HCT116 (cell line): ENCODE measurements at regions not wholly inside any gene's neighbourhood (a gene's known extent, or its start where the extent isn't known, plus 50 kb on each side); places are given as distances from the start of the nearest gene placed in this dataset.

Experiments
- ATAC-seq: fragments of 200-7000 bp; cut with Tn5 transposase; 2 replicates; pipeline ENCODE4 v1.9.1; 2020; ENCODE audit warnings: mild to moderate bottlenecking, moderate library complexity
- BruUV-seq: library from RNA; stranded (reverse); fragments of 400-500 nt; replicated peaks from 2 replicates; lab custom pipeline; 2021; lab: Mats Ljungman, UMichigan
- CTCF ChIA-PET: fragments of 300-600 bp; sonication (Branson Sonifier 250); formaldehyde crosslinking; loops from one replicate; lab custom pipeline; 2021; ENCODE audit warnings: antibody characterized with exemption; lab: Charles Lee
- POLR2A ChIA-PET: fragments of 300-600, 350-600 bp; sonication (Branson Sonifier 250); formaldehyde crosslinking; loops from one replicate; lab custom pipeline; 2021; ENCODE audit warnings: antibody characterized with exemption; lab: Charles Lee
- RAD21 ChIA-PET, 2 experiments: fragments of 300-600 bp; sonication (Branson Sonifier 250); formaldehyde crosslinking; loops; one replicate each; lab custom pipeline; 2023; ENCODE audit warnings: low total read pairs in 2 of 2; ENCODE audit not compliant: uncharacterized antibody in 2 of 2, unreplicated experiment in 2 of 2, low non-redundant PET in 1 of 2; lab: Charles Lee
- DNase-seq: peaks from one replicate; pipeline ENCODE4 v3.0.0-alpha.2; 2010; ENCODE audit warnings: low read depth, low spot score
- H2AFZ ChIP-seq: fragments of 200-600 bp; shearing (Covaris generic), sonication (generic); 2 replicates; pipeline ENCODE4 v1.6.1; 2017; ENCODE audit warnings: low read depth, mixed run types, mixed read lengths, antibody characterized with exemption, low read length; ENCODE audit not compliant: poor library complexity, severe bottlenecking
- H3K27ac ChIP-seq: 2 replicates; pipeline ENCODE4 v1.5.1; 2012; ENCODE audit warnings: low read depth, low read length
- H3K27me3 ChIP-seq: fragments of 200-600 bp; sonication (generic); 2 replicates; pipeline ENCODE4 v1.6.1; 2016; ENCODE audit warnings: mixed run types, low read length, mixed read lengths; ENCODE audit not compliant: insufficient read depth
- H3K36me3 ChIP-seq, 2 experiments: fragments of 200-500 bp in 1 of 2; fragments of 200-600 bp in 1 of 2; sonication (Bioruptor generic) in 1 of 2; sonication (generic) in 1 of 2; 2 replicates each; pipeline versions ENCODE4 v1.5.1 to v1.6.1; 2014 to 2016; ENCODE audit warnings: low read length in 2 of 2, inconsistent platforms in 1 of 2, mixed read lengths in 1 of 2, mixed run types in 1 of 2; ENCODE audit not compliant: insufficient read depth in 2 of 2, control insufficient read depth in 1 of 2
- H3K4me1 ChIP-seq, 2 experiments: fragments of 200-600 bp in 1 of 2; sonication (generic) in 1 of 2; 2 replicates each; pipeline versions ENCODE4 v1.5.1 to v1.6.1; 2012 to 2017; ENCODE audit warnings: low read length in 2 of 2, inconsistent platforms in 1 of 2, mild to moderate bottlenecking in 1 of 2, mixed read lengths in 1 of 2, mixed run types in 1 of 2, moderate library complexity in 1 of 2; ENCODE audit not compliant: insufficient read depth in 2 of 2, control insufficient read depth in 1 of 2
- H3K4me2 ChIP-seq: fragments of 200-600 bp; sonication (generic); 2 replicates; pipeline ENCODE4 v1.6.1; 2017; ENCODE audit warnings: mixed run types, low read length, mixed read lengths
- H3K4me3 ChIP-seq, 2 experiments: fragments of 200-600 bp in 1 of 2; sonication (generic) in 1 of 2; replicated peaks in 1 of 2; 2 replicates each; pipeline ENCODE4 v1.5.1; 2011 to 2016; ENCODE audit warnings: low read length in 2 of 2, control low read depth in 1 of 2, low read depth in 1 of 2, mild to moderate bottlenecking in 1 of 2, mixed read lengths in 1 of 2, mixed run types in 1 of 2
- H3K79me2 ChIP-seq: fragments of 200-600 bp; sonication (generic); 2 replicates; pipeline ENCODE4 v1.6.1; 2017; ENCODE audit warnings: mild to moderate bottlenecking, mixed run types, low read length, moderate library complexity, mixed read lengths; ENCODE audit not compliant: insufficient read depth
- H3K9ac ChIP-seq: fragments of 200-600 bp; sonication (generic); 2 replicates; pipeline ENCODE4 v1.6.1; 2016; ENCODE audit warnings: low read length, mixed read lengths
- H3K9me2 ChIP-seq: fragments of 200-600 bp; sonication (generic), shearing (Covaris generic); 2 replicates; pipeline ENCODE4 v1.6.1; 2017; ENCODE audit warnings: mixed run types, mild to moderate bottlenecking, moderate library complexity; ENCODE audit not compliant: insufficient read depth
- H3K9me3 ChIP-seq, 2 experiments: fragments of 200-500 bp in 1 of 2; fragments of 200-600 bp in 1 of 2; sonication (Bioruptor generic) in 1 of 2; sonication (generic) in 1 of 2; 2 replicates each; pipeline ENCODE4 v1.6.1; 2014 to 2017; ENCODE audit warnings: low read length in 2 of 2, mixed read lengths in 2 of 2, inconsistent platforms in 1 of 2, low read depth in 1 of 2, mild to moderate bottlenecking in 1 of 2, mixed run types in 1 of 2, moderate library complexity in 1 of 2; ENCODE audit not compliant: control insufficient read depth in 1 of 2, insufficient read depth in 1 of 2
- H4K20me1 ChIP-seq: fragments of 200-600 bp; sonication (generic), shearing (Covaris generic); 2 replicates; pipeline ENCODE4 v1.6.1; 2017; ENCODE audit warnings: mixed run types, mild to moderate bottlenecking, moderate library complexity; ENCODE audit not compliant: insufficient read depth
- EGR1 ChIP-seq: IDR thresholded peaks from 2 replicates; pipeline ENCODE4 v1.6.1; 2012; ENCODE audit warnings: low read depth
- EZH2 ChIP-seq: fragments of 200-600 bp; sonication (generic); IDR thresholded peaks from 2 replicates; pipeline ENCODE4 v1.6.1; 2017; ENCODE audit warnings: antibody characterized with exemption, mixed run types
- POLR2A ChIP-seq: IDR thresholded peaks from 2 replicates; pipeline ENCODE4 v1.7.0; 2011; ENCODE audit warnings: borderline replicate concordance; ENCODE audit not compliant: insufficient read depth, insufficient read length; ENCODE audit errors: extremely low read depth
- RAD21 ChIP-seq: IDR thresholded peaks from 2 replicates; pipeline ENCODE4 v1.6.1; 2012; ENCODE audit warnings: low read depth, mild to moderate bottlenecking
- intact Hi-C: fragments of 100-400 bp; cut with micrococcal nuclease; formaldehyde crosslinking; loops from 2 replicates; pipeline ENCODE4 v1.10.0; 2022
- TF ChIP-seq, protein P1 (sequence below): IDR thresholded peaks from 2 replicates; pipeline ENCODE4 v1.6.1; 2012; ENCODE audit warnings: low read depth
- TF ChIP-seq, protein P2 (sequence below): IDR thresholded peaks from 2 replicates; pipeline ENCODE4 v1.6.1; 2012
- TF ChIP-seq, protein P3 (sequence below), 3 experiments: fragments of 200-600 bp in 1 of 3; sonication (generic) in 1 of 3; IDR thresholded peaks in 2 of 3; conservative IDR thresholded peaks in 1 of 3; 2 replicates each; pipeline ENCODE4 v1.5.1; 2012 to 2017; ENCODE audit warnings: low read depth in 2 of 3, low read length in 2 of 3, antibody characterized with exemption in 1 of 3, borderline replicate concordance in 1 of 3, control low read depth in 1 of 3, mild to moderate bottlenecking in 1 of 3, mixed read lengths in 1 of 3, mixed run types in 1 of 3, moderate library complexity in 1 of 3; ENCODE audit not compliant: insufficient read depth in 1 of 3

DNA sequence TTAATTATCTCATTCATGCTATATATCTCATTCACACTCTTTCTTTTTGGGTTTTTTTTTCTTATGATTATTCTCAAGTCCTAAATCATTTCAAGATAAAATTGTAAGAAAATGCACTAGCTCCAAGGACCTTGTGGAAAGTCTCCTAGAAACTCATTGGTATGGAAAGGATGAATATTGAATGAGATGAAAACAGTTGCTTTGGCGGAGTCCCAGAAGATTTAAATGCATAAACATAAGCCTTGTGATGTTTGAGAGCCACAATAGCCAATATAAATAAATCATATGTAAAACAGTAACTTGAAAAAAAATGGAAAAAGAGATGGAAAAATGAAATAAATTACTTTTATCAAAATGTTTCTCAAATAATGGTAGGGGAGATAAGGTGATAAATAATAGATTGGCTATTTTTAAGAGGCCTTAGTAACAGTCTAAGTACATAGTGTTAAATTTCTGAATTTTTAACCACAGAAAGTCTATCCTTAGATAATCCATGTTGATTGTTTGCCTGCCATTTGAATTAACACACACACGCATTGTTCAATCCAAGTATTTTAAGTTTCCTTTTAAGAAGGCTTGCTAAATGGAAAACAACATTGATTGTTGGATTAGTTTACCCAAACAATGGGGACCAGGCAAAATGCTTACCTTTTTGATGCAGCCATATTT, 81.1 kb upstream of the CD2AP start (continued):
- TF ChIP-seq, protein P1, sequence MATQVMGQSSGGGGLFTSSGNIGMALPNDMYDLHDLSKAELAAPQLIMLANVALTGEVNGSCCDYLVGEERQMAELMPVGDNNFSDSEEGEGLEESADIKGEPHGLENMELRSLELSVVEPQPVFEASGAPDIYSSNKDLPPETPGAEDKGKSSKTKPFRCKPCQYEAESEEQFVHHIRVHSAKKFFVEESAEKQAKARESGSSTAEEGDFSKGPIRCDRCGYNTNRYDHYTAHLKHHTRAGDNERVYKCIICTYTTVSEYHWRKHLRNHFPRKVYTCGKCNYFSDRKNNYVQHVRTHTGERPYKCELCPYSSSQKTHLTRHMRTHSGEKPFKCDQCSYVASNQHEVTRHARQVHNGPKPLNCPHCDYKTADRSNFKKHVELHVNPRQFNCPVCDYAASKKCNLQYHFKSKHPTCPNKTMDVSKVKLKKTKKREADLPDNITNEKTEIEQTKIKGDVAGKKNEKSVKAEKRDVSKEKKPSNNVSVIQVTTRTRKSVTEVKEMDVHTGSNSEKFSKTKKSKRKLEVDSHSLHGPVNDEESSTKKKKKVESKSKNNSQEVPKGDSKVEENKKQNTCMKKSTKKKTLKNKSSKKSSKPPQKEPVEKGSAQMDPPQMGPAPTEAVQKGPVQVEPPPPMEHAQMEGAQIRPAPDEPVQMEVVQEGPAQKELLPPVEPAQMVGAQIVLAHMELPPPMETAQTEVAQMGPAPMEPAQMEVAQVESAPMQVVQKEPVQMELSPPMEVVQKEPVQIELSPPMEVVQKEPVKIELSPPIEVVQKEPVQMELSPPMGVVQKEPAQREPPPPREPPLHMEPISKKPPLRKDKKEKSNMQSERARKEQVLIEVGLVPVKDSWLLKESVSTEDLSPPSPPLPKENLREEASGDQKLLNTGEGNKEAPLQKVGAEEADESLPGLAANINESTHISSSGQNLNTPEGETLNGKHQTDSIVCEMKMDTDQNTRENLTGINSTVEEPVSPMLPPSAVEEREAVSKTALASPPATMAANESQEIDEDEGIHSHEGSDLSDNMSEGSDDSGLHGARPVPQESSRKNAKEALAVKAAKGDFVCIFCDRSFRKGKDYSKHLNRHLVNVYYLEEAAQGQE, result no peak
- TF ChIP-seq EZH2 (no peak), POLR2A (no peak), RAD21 (no peak)
- TF ChIP-seq, protein P2, sequence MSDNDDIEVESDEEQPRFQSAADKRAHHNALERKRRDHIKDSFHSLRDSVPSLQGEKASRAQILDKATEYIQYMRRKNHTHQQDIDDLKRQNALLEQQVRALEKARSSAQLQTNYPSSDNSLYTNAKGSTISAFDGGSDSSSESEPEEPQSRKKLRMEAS, result no peak
- TF ChIP-seq, protein P3, sequence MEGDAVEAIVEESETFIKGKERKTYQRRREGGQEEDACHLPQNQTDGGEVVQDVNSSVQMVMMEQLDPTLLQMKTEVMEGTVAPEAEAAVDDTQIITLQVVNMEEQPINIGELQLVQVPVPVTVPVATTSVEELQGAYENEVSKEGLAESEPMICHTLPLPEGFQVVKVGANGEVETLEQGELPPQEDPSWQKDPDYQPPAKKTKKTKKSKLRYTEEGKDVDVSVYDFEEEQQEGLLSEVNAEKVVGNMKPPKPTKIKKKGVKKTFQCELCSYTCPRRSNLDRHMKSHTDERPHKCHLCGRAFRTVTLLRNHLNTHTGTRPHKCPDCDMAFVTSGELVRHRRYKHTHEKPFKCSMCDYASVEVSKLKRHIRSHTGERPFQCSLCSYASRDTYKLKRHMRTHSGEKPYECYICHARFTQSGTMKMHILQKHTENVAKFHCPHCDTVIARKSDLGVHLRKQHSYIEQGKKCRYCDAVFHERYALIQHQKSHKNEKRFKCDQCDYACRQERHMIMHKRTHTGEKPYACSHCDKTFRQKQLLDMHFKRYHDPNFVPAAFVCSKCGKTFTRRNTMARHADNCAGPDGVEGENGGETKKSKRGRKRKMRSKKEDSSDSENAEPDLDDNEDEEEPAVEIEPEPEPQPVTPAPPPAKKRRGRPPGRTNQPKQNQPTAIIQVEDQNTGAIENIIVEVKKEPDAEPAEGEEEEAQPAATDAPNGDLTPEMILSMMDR (IDR thresholded peaks at IDR 0.05 in 2 of 3, conservative IDR thresholded peaks at IDR 0.05 in 1 of 3; ENCODE audit: borderline replicate concordance in 1 of 3, insufficient read depth in 1 of 3, low read depth in 2 of 3, low read length in 2 of 3), result no peak
- TF ChIP-seq, all 23 proteins: peak for 0

DNA sequence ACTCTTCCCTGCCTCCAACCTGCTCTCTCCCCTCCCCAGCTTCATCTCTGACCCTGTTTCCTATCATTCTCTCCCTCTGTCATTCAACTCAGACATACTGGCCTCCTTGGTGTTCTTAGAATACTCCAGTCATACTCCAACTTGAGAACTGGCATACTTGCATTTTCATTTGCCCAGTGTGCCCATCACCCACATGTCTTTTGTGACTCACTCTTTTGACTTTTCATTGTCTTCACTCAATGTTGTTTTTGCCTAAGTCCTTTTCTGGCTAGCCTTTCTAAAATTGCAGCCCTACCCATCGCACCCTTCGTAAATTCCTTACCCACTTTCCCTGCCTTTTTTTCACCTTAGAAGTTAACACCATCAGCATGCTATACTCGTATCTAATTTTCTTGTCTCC, 77.0 kb upstream of the CD2AP start:
- Histone ChIP-seq H3K36me3 (no peaks in the 10 kb centered on the region), H3K79me2 (no peaks in the 10 kb centered on the region), H4K20me1 (no peaks in the 10 kb centered on the region), H3K4me3 (no peak overlapping the region), H2AFZ (no peak overlapping the region), H3K9me2 (0 out of 2 replicates have a peak, but pooled peaks cover 3% of the 10 kb centered on the region), H3K27me3 (no peaks in the 10 kb centered on the region), H3K27ac (no peak overlapping the region), H3K9me3 (no peaks in the 10 kb centered on the region), H3K4me2 (no peak overlapping the region), H3K4me1 (peaks cover 0 to 8% of the 10 kb centered on the region in 2 experiments; a peak in 2 of 4 replicates), H3K9ac (no peak overlapping the region)
- POLR2A ChIA-PET, result no interaction called here
- intact Hi-C loops, result no loop called here
- no peak for TF ChIP-seq EGR1
- CTCF ChIA-PET, result no interaction called here
- RAD21 ChIA-PET, result no interaction called here
- BruUV-seq, result no TSS peak
- DNase-seq (no peak), ATAC-seq (no peak)
